Naive thymus-derived CD8-positive, alpha-beta T cell (primary cell): ENCODE measurements at regions not wholly inside any gene's neighbourhood (a gene's known extent, or its start where the extent isn't known, plus 50 kb on each side); places are given as distances from the start of the nearest gene placed in this dataset.

Experiments
- ATAC-seq, 2 donors: fragments of 150-1000 bp; cut with Tn5 transposase in 1 of 2; sonication (Bioruptor Pico), chemical (Tn5 transposase) in 1 of 2; 1 replicate in 1 of 2; 2 replicates in 1 of 2; pipeline ENCODE4 v1.10.0; 2021; ENCODE audit warnings: mild to moderate bottlenecking in 2 of 2, moderate library complexity in 2 of 2
- POLR2A ChIA-PET: fragments of 350-600 bp; sonication (Branson Sonifier 250); formaldehyde crosslinking; loops from one replicate; lab custom pipeline; 2021; ENCODE audit warnings: antibody characterized with exemption; lab: Charles Lee
- DNase-seq, 10 donors: peaks; one replicate each; pipeline versions ENCODE4 v3.0.0 to v3.0.0-alpha.2; 2020 to 2022
- H3K27ac Mint-ChIP-seq, 10 donors: one replicate each; pipeline ENCODE4 v1.8.0; 2020 to 2022; ENCODE audit warnings: mild to moderate bottlenecking in 10 of 10, mixed read lengths in 10 of 10, moderate library complexity in 4 of 10, inconsistent platforms in 1 of 10
- H3K27me3 Mint-ChIP-seq, 5 donors: one replicate each; pipeline ENCODE4 v1.8.0; 2021 to 2022; ENCODE audit warnings: mixed read lengths in 5 of 5
- H3K36me3 Mint-ChIP-seq, 3 donors: one replicate each; pipeline ENCODE4 v1.8.0; 2020 to 2022; ENCODE audit warnings: mixed read lengths in 3 of 3, mild to moderate bottlenecking in 2 of 3, inconsistent platforms in 1 of 3
- H3K4me1 Mint-ChIP-seq, 4 donors: one replicate each; pipeline ENCODE4 v1.8.0; 2021 to 2022; ENCODE audit warnings: mixed read lengths in 4 of 4
- H3K4me3 Mint-ChIP-seq, 10 donors: one replicate each; pipeline ENCODE4 v1.8.0; 2020 to 2022; ENCODE audit warnings: mild to moderate bottlenecking in 10 of 10, mixed read lengths in 10 of 10, moderate library complexity in 6 of 10, inconsistent platforms in 1 of 10
- H3K9me3 Mint-ChIP-seq, 9 donors: one replicate each; pipeline ENCODE4 v1.8.0; 2020 to 2022; ENCODE audit warnings: mixed read lengths in 9 of 9, mild to moderate bottlenecking in 3 of 9, inconsistent platforms in 1 of 9, moderate library complexity in 1 of 9

DNA sequence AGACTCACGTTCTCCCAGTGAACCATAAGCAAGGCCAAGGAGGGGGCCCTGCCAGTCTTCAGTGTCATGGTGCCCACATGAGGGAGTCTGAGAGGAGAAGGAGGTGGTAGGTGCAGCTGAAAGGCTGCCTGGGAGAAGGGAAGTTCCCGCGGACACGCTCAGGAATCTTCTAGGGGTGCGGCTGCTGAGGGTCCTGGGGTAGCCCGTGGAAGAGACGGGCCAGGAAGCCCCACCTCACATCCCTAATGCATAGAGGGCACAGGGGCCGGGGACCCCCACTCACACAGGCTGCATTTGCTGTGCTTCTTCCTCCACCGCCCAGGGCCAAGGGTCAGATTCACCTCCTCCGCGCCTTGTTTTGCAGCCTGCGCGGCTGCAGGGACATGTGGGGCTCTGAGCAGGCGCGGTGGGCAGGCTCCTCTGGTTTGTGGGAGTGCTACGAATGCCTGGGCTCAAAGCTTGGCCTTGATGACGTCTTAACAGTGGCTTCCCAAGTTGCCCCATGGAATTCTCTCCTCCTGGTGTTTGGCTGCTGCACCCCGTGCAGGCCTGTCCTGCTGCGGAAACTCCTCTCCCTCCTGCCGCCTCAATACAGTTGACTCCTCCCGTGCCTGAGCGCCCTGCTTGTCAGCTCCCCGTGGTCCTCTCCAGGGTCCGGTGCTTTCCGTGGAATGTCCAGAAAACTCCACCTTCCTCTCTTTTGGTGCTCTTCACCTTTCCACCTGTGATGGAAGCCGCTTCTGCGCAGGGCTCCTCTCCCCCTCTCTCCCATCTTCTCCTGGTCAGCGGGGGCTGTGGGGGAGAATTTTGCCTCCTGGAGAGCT, 95.7 kb downstream of the VAPA start:
- POLR2A ChIA-PET, result no interaction called here
- H3K27ac Mint-ChIP-seq, result no peak overlapping the region
- no peaks in the 10 kb centered on the region for H3K36me3 Mint-ChIP-seq
- no peaks in the 10 kb centered on the region for H3K9me3 Mint-ChIP-seq
- no peak overlapping the region for H3K4me3 Mint-ChIP-seq
- no peaks in the 10 kb centered on the region for H3K4me1 Mint-ChIP-seq
- H3K27me3 Mint-ChIP-seq, result peaks cover 0 to 13% (median 4%) of the 10 kb centered on the region in 5 donors
- DNase-seq, result no peak
- ATAC-seq, result no peak

DNA sequence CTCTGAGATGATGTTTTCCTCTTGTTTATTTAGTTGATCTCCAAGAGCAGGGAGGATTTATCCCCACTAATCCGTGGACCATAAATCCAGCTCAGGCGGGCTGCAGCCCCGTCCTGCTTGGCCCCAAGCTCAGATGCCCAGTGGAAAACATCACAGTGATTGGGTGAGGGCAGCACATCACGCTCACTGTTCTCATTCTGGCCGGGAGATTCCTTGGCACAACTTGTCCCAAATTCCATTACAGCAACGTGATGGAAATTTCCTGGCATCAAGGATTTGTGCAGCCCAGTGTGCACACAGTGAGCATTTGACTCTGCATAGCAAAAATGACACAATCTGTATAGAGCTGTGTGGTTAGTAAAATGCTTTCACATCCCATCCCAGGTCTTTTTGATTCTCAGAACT, 96.8 kb downstream of the VAPA start:
- DNase-seq (no peak), ATAC-seq (no peak)
- H3K36me3 Mint-ChIP-seq, result no peaks in the 10 kb centered on the region
- H3K27me3 Mint-ChIP-seq, result peaks cover 0 to 13% (median 4%) of the 10 kb centered on the region in 5 donors
- H3K4me1 Mint-ChIP-seq, result no peaks in the 10 kb centered on the region
- no peak overlapping the region for H3K27ac Mint-ChIP-seq
- H3K4me3 Mint-ChIP-seq, result no peak overlapping the region
- POLR2A ChIA-PET, result no interaction called here
- no peaks in the 10 kb centered on the region for H3K9me3 Mint-ChIP-seq

DNA sequence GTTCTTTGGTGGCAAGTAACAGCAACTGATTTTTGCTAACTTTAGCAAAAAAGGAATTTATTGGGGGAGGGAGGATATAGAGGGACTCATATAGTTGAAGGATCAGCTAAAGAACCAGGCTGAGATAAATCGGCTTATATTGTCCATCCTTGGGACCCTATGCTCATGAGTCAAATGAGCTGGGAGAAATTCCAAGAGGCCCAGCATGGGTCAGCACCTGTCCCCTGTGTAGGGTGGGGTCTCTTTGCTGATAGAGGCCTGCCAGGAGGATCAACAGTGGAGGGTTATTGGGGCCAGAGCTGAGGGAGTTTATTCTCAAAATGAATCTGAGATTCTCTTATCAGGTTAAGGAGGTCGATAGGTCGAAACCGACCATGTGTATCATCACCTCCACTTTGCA, 97.2 kb downstream of the VAPA start:
- POLR2A ChIA-PET, result no interaction called here

DNA sequence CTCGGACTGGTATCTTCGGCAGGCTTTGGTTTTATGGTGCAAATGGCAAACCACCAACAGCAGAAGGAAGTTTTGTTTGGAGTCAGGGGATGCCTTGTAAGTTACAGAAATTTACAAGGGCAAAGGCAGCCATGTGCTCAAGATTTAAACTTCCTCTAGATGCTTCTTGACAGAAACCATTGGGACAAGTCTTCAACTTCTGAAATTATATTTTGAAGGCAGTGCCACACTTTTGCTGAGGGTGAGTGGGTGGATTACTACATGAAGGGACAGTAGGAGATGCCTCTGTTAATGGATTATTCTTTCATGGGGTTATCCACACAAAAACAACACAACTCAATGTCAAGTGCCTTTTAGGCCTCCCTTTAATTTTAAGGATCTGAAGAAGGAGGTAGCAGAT, 97.9 kb downstream of the VAPA start:
- POLR2A ChIA-PET, result no interaction called here
- Mint-ChIP-seq H3K4me3 (no peak overlapping the region), H3K9me3 (no peaks in the 10 kb centered on the region), H3K4me1 (peaks cover 0 to 9% (median 3%) of the 10 kb centered on the region in 4 donors), H3K27me3 (peaks cover 0 to 13% (median 4%) of the 10 kb centered on the region in 5 donors), H3K36me3 (no peaks in the 10 kb centered on the region), H3K27ac (peak overlapping the region in 1 of 10 donors; percentile 2)
- ATAC-seq (no peak), DNase-seq (no peak)

More for the DNA sequence above, 97.2 kb downstream of the VAPA start:
- no peak overlapping the region for H3K27ac Mint-ChIP-seq
- DNase-seq (no peak), ATAC-seq (no peak)
- peaks cover 0 to 13% (median 4%) of the 10 kb centered on the region in 5 donors for H3K27me3 Mint-ChIP-seq
- no peaks in the 10 kb centered on the region for H3K36me3 Mint-ChIP-seq
- H3K4me3 Mint-ChIP-seq, result no peak overlapping the region
- H3K9me3 Mint-ChIP-seq, result no peaks in the 10 kb centered on the region
- peaks cover 0 to 2% (median under 1%) of the 10 kb centered on the region in 4 donors for H3K4me1 Mint-ChIP-seq

DNA sequence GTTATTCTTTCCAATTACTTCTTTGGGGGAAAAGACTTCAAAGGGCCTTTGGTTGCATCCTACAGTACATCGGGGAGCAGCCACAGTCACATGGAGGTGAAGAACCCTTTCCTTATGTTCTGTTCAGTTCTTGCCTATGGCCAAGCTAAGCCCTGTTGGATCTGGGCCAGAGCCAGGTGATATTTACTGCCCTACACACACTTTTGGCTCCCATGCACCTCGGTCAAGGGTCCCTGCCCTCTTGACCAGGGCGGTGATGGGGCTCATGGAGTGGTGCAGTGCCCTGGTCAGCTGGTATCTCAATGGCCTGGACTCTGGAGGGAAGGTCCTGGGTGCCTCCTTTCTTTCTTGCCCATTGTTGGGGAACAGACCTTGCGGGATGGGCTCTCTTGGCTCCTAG, 98.7 kb downstream of the VAPA start:
- Mint-ChIP-seq H3K36me3 (no peaks in the 10 kb centered on the region), H3K27me3 (peaks cover 0 to 16% (median 4%) of the 10 kb centered on the region in 5 donors), H3K9me3 (no peaks in the 10 kb centered on the region), H3K4me1 (peaks cover 0 to 9% (median 3%) of the 10 kb centered on the region in 4 donors), H3K4me3 (no peak overlapping the region), H3K27ac (peak overlapping the region in 1 of 10 donors; percentile 19)
- ATAC-seq, result no peak
- POLR2A ChIA-PET, result no interaction called here
- DNase-seq, result no peak

DNA sequence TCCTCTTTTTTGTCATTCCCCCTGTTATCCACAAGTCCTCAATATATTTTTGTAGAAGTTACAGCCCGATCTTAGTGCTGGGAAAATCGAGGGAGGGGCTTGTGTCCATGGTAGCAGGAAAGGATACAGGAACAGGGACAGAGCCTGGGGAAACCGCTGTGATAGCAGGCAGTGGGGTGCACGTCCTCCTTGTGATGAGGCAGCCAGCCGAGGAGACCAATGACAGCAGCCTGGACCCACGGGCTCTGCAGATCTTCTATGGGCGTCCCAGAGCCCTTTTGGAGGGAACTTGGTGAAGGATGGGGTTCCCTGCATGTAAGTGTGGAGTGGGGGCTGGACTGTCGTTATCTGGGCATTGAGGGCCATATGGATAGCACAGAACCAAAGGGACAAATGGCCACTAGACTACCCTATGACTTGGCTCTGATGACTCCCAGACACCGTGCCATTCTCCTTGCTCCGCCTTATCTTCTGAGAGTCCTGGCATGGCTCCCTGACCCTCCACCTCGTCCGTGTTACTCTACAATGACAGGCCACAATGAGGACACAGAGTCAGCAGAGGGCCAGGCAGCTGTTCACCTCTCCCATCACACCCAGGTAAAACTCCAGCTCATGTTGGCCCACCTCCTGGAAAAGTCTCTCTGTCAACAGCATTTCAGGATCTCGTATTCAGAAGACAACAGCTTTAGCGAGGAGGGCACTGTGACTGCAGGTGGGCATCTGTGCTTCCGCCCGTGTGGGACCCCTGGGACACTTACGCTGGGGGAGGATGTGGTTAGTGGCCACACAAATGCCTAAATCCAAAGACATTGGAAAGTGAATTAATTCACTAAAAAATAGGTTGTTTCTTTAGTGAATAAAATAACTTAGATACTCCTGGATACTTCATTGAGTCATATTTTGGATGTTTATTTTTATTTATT, 100.1 kb downstream of the VAPA start:
- DNase-seq (no peak), ATAC-seq (no peak)
- H3K9me3 Mint-ChIP-seq, result no peaks in the 10 kb centered on the region
- no peak overlapping the region for H3K27ac Mint-ChIP-seq
- peaks cover 0 to 10% (median 1%) of the 10 kb centered on the region in 5 donors for H3K27me3 Mint-ChIP-seq
- H3K4me3 Mint-ChIP-seq, result no peak overlapping the region
- no peaks in the 10 kb centered on the region for H3K36me3 Mint-ChIP-seq
- POLR2A ChIA-PET, result no interaction called here
- peaks cover 0 to 9% (median 3%) of the 10 kb centered on the region in 4 donors for H3K4me1 Mint-ChIP-seq

DNA sequence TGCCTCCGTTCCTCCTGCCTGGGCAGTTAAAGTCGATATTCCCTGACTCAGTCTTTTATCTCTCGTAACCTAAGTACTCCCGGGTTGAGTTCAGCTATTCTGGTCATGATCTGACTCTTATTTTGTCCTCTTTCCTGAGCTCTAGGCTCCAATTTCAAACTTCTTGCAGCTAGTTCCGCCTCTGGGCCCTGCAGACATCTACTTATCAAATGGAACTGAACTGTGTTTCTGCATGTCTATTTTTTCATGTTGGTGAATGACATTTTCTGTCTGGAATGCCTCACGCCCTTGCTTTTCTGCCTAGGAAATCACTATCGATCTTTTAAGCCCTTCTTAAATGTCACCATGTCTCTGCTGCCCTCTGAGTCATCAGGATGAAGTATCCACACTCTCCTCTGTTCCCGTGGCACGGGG, 101.5 kb downstream of the VAPA start:
- POLR2A ChIA-PET, result no interaction called here
- no peak for DNase-seq
- peaks cover 0 to 9% (median 3%) of the 10 kb centered on the region in 4 donors for H3K4me1 Mint-ChIP-seq
- H3K4me3 Mint-ChIP-seq, result no peak overlapping the region
- ATAC-seq, result no peak
- H3K36me3 Mint-ChIP-seq, result no peaks in the 10 kb centered on the region
- peaks cover 0 to 4% (median 1%) of the 10 kb centered on the region in 5 donors for H3K27me3 Mint-ChIP-seq
- H3K27ac Mint-ChIP-seq, result no peak overlapping the region
- H3K9me3 Mint-ChIP-seq, result no peaks in the 10 kb centered on the region

DNA sequence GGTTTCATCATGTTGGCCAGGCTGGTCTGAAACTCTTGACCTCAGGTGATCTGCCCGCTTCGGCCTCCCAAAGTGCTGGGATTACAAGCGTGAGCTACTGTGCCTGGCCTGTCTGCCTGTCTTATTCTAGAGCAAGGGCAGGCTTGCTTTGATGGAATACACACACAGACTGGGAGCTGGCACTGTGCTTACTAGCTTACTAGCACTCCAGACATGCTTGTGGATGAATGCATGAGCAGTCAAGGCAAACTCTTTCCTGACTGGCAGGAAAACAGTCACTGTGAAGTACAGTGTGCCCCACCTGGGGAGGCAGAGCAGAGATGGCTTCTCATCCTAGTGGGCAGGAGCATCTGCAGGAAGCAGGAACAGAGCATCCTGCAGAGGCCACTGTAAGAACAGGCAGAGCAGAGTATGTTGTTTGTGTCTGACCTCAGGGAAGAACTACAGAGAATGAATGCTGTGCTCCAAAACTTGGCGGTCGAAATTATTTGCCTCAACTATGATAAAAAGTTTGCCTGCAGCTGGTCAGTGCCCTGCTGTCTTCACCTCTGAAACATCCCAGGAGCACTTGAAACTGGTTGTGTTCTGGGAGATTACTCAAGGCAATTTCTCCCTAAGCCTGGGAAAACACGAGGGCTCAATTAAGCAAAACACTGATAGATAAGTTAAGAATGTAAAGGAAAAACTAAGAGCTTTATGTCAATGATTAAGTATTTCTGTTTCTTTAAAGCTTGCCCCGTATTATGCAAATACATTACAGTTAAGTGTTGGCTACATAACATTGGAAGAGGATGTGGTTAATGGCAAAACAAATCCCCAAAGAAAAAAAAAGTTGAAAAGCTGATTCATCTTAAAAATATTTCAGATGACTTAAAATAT, 102.4 kb downstream of the VAPA start:
- Mint-ChIP-seq H3K27me3 (peaks cover 0 to 4% (median 0%) of the 10 kb centered on the region in 5 donors), H3K9me3 (no peaks in the 10 kb centered on the region), H3K36me3 (no peaks in the 10 kb centered on the region), H3K27ac (peak overlapping the region in 2 of 10 donors; percentile 20 to 51), H3K4me1 (peaks cover 0 to 9% (median 3%) of the 10 kb centered on the region in 4 donors), H3K4me3 (no peak overlapping the region)
- ATAC-seq (no peak), DNase-seq (no peak)
- POLR2A ChIA-PET, result no interaction called here

DNA sequence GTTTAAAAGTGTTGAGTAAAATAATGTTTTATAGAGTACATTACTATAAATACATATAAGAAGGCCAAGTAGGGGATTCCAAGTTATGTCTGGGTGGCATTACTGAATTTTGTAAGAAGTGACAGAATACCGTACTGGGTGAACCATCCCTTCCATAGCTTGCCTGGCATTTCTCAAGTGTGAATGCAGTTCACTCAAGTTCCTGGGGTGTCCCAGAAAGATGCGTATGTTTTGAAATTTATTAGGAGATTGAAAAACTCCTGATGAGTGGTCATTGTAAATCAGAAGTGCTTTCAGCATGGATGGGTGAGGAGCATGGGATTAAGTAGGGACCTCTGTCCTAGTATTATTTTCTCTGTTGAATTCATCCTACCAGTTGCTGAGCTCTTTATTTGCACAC, 103.2 kb downstream of the VAPA start:
- peaks cover 0 to 9% (median 3%) of the 10 kb centered on the region in 4 donors for H3K4me1 Mint-ChIP-seq
- no peak overlapping the region for H3K4me3 Mint-ChIP-seq
- ATAC-seq (no peak), DNase-seq (no peak)
- H3K27me3 Mint-ChIP-seq, result peaks cover 0 to 4% (median 0%) of the 10 kb centered on the region in 5 donors
- no peaks in the 10 kb centered on the region for H3K36me3 Mint-ChIP-seq
- POLR2A ChIA-PET, result no interaction called here
- no peak overlapping the region for H3K27ac Mint-ChIP-seq
- no peaks in the 10 kb centered on the region for H3K9me3 Mint-ChIP-seq

DNA sequence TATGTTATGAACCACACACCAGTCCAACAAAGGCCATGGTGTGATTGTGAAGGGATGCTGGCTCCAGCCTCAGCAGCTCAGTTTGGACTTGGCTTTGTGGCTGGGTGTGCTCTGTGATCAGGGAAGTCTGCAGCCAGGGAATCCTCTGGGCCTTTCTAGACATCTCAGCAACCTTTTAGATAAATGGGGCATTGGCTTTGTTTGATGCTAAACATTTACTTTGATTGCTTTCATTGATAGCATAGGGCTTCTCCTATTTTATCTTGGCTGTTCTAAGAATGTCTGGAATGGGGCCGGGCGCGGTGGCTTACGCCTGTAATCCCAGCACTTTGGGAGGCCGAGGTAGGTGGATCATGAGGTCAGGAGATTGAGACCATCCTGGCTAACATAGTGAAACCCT, 104.5 kb downstream of the VAPA start:
- Mint-ChIP-seq H3K9me3 (no peaks in the 10 kb centered on the region), H3K36me3 (no peaks in the 10 kb centered on the region), H3K27ac (no peak overlapping the region), H3K4me1 (peaks cover 0 to 9% (median 3%) of the 10 kb centered on the region in 4 donors), H3K27me3 (peaks cover 0 to 4% (median 1%) of the 10 kb centered on the region in 5 donors), H3K4me3 (no peak overlapping the region)
- no peak for ATAC-seq
- POLR2A ChIA-PET, result no interaction called here
- no peak for DNase-seq

DNA sequence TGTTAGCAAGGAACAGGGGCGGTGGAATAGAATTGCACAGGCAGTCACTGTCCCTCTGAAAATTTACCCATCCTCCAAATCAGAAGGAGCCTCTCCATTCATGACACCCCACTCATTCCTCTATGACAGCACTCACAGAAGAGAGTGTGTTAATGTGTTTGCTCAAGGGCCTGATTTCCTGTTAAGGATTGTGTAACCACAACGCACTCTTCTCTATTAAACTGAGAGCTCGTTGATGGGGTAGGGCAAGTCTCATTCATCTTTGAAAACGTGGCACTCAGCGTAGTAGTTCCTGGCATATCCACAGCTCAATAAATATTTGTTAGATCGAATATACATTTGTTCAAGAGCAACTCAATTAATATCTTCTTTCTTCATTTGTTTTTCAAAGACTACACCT, 106.4 kb downstream of the VAPA start:
- ATAC-seq, result no peak
- Mint-ChIP-seq H3K36me3 (no peaks in the 10 kb centered on the region), H3K4me3 (no peak overlapping the region), H3K4me1 (peaks cover 0 to 9% (median 3%) of the 10 kb centered on the region in 4 donors), H3K27ac (no peak overlapping the region), H3K9me3 (no peaks in the 10 kb centered on the region), H3K27me3 (peaks cover 0 to 4% (median 1%) of the 10 kb centered on the region in 5 donors)
- no peak for DNase-seq
- POLR2A ChIA-PET, result no interaction called here

DNA sequence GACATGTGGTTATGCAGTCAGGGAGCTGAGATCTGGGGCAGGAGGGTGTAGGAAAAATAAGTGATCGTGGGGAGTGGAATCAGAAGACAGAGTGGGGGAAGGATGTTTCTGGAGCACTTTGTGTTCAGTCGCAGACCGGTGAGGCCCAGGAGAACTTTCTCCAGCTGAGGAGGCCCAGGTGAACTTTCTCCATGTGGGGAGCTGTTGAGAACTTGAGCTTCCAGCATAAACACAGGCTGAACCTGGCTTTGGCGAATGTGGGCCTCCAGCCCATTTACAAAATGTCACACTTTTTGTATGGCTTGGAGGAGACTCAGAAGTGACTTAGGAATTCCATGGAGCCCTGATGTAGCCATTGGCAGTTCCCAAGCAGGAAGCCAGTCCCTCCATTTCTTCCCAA, 108.5 kb downstream of the VAPA start:
- Mint-ChIP-seq H3K27ac (no peak overlapping the region), H3K9me3 (no peaks in the 10 kb centered on the region), H3K4me3 (no peak overlapping the region), H3K36me3 (no peaks in the 10 kb centered on the region), H3K4me1 (no peaks in the 10 kb centered on the region), H3K27me3 (peaks cover 0 to 4% (median under 1%) of the 10 kb centered on the region in 5 donors)
- POLR2A ChIA-PET, result no interaction called here
- DNase-seq (no peak), ATAC-seq (no peak)
